ENCODE measurements at regions not wholly inside any gene's neighbourhood (a gene's known extent, or its start where the extent isn't known, plus 50 kb on each side); places are given as distances from the start of the nearest gene placed in this dataset.

- Mint-ChIP-seq H3K9me3 (peaks cover 2 to 9% (median 5%) of the 10 kb centered on the region in 5 donors), H3K36me3 (no peaks in the 10 kb centered on the region), H3K4me3 (no peak overlapping the region), H3K27me3 (no peaks in the 10 kb centered on the region), H3K4me1 (no peaks in the 10 kb centered on the region), H3K27ac (no peak overlapping the region)
- Histone ChIP-seq H3K4me3 (ENCODE audit: low read length) (no peak overlapping the region), H3K36me3 (ENCODE audit: insufficient read depth, low read length) (no peaks in the 10 kb centered on the region), H3K9me3 (ENCODE audit: low read length) (no peaks in the 10 kb centered on the region), H3K27ac (ENCODE audit: low read depth, low read length) (no peak overlapping the region), H3K27me3 (ENCODE audit: insufficient read depth, low read length, poor library complexity, severe bottlenecking) (no peaks in the 10 kb centered on the region), H3K4me1 (ENCODE audit: insufficient read depth, low read length) (no peaks in the 10 kb centered on the region)
- CTCF ChIA-PET, result no interaction called here
- DNase-seq, result no peak
- POLR2A ChIA-PET, result no interaction called here
Observed at GRCh38 chr20:22428051-22428450, 156.3 kb downstream of the FOXA2 start.

GRCh38 chr20:22426772-22427171, 157.6 kb downstream of the FOXA2 start:
- no peak overlapping the region for H3K4me3 Mint-ChIP-seq
- no peaks in the 10 kb centered on the region for H3K36me3 ChIP-seq (ENCODE audit: insufficient read depth, low read length)
- H3K4me1 ChIP-seq (ENCODE audit: insufficient read depth, low read length), result no peaks in the 10 kb centered on the region
- no peaks in the 10 kb centered on the region for H3K27me3 ChIP-seq (ENCODE audit: insufficient read depth, low read length, poor library complexity, severe bottlenecking)
- no peak overlapping the region for H3K27ac Mint-ChIP-seq
- no peaks in the 10 kb centered on the region for H3K4me1 Mint-ChIP-seq
- no peaks in the 10 kb centered on the region for H3K36me3 Mint-ChIP-seq
- CTCF ChIA-PET, result no interaction called here
- H3K9me3 ChIP-seq (ENCODE audit: low read length), result no peaks in the 10 kb centered on the region
- DNase-seq, result no peak
- H3K9me3 Mint-ChIP-seq, result peaks cover 3 to 11% (median 5%) of the 10 kb centered on the region in 5 donors
- no peak overlapping the region for H3K4me3 ChIP-seq (ENCODE audit: low read length)
- no peaks in the 10 kb centered on the region for H3K27me3 Mint-ChIP-seq
- H3K27ac ChIP-seq (ENCODE audit: low read depth, low read length), result no peak overlapping the region
- POLR2A ChIA-PET, result no interaction called here

GRCh38 chr20:22425344-22426295, 158.8 kb downstream of the FOXA2 start:
- ChIA-PET POLR2A (no interaction called here), CTCF (no interaction called here)
- Mint-ChIP-seq H3K4me1 (no peaks in the 10 kb centered on the region), H3K4me3 (no peak overlapping the region), H3K9me3 (peaks cover 5 to 11% (median 7%) of the 10 kb centered on the region in 5 donors), H3K27me3 (no peaks in the 10 kb centered on the region), H3K27ac (no peak overlapping the region), H3K36me3 (no peaks in the 10 kb centered on the region)
- Histone ChIP-seq H3K9me3 (ENCODE audit: low read length) (no peaks in the 10 kb centered on the region), H3K27ac (ENCODE audit: low read depth, low read length) (no peak overlapping the region), H3K4me1 (ENCODE audit: insufficient read depth, low read length) (no peaks in the 10 kb centered on the region), H3K36me3 (ENCODE audit: insufficient read depth, low read length) (no peaks in the 10 kb centered on the region), H3K4me3 (ENCODE audit: low read length) (no peak overlapping the region), H3K27me3 (ENCODE audit: insufficient read depth, low read length, poor library complexity, severe bottlenecking) (no peaks in the 10 kb centered on the region)
- DNase-seq, result no peak

GRCh38 chr20:22423190-22423832, 161.1 kb downstream of the FOXA2 start:
- Histone ChIP-seq H3K36me3 (ENCODE audit: insufficient read depth, low read length) (no peaks in the 10 kb centered on the region), H3K27me3 (ENCODE audit: insufficient read depth, low read length, poor library complexity, severe bottlenecking) (no peaks in the 10 kb centered on the region), H3K4me3 (ENCODE audit: low read length) (no peak overlapping the region), H3K4me1 (ENCODE audit: insufficient read depth, low read length) (no peaks in the 10 kb centered on the region), H3K27ac (ENCODE audit: low read depth, low read length) (no peak overlapping the region), H3K9me3 (ENCODE audit: low read length) (no peaks in the 10 kb centered on the region)
- Mint-ChIP-seq H3K27ac (no peak overlapping the region), H3K4me1 (no peaks in the 10 kb centered on the region), H3K4me3 (no peak overlapping the region), H3K36me3 (no peaks in the 10 kb centered on the region), H3K9me3 (peaks cover 2 to 11% (median 5%) of the 10 kb centered on the region in 5 donors), H3K27me3 (no peaks in the 10 kb centered on the region)
- ChIA-PET CTCF (no interaction called here), POLR2A (no interaction called here)
- DNase-seq, result no peak

- Histone ChIP-seq H3K36me3 (ENCODE audit: insufficient read depth, low read length) (no peaks in the 10 kb centered on the region), H3K4me1 (ENCODE audit: insufficient read depth, low read length) (no peaks in the 10 kb centered on the region), H3K27ac (ENCODE audit: low read depth, low read length) (no peak overlapping the region), H3K27me3 (ENCODE audit: insufficient read depth, low read length, poor library complexity, severe bottlenecking) (no peaks in the 10 kb centered on the region), H3K9me3 (ENCODE audit: low read length) (no peaks in the 10 kb centered on the region), H3K4me3 (ENCODE audit: low read length) (no peak overlapping the region)
- DNase-seq, result no peak
- ChIA-PET POLR2A (no interaction called here), CTCF (no interaction called here)
- Mint-ChIP-seq H3K36me3 (no peaks in the 10 kb centered on the region), H3K27ac (no peak overlapping the region), H3K4me3 (no peak overlapping the region), H3K27me3 (no peaks in the 10 kb centered on the region), H3K9me3 (peaks cover 2 to 13% (median 5%) of the 10 kb centered on the region in 5 donors), H3K4me1 (no peaks in the 10 kb centered on the region)
Observed at GRCh38 chr20:22420116-22420598, 164.2 kb downstream of the FOXA2 start.

GRCh38 chr20:22418738-22419137, 165.6 kb downstream of the FOXA2 start:
- Histone ChIP-seq H3K27ac (ENCODE audit: low read depth, low read length) (no peak overlapping the region), H3K36me3 (ENCODE audit: insufficient read depth, low read length) (no peaks in the 10 kb centered on the region), H3K9me3 (ENCODE audit: low read length) (no peaks in the 10 kb centered on the region), H3K4me3 (ENCODE audit: low read length) (no peak overlapping the region), H3K4me1 (ENCODE audit: insufficient read depth, low read length) (no peaks in the 10 kb centered on the region), H3K27me3 (ENCODE audit: insufficient read depth, low read length, poor library complexity, severe bottlenecking) (no peaks in the 10 kb centered on the region)
- Mint-ChIP-seq H3K9me3 (peaks cover 2 to 13% (median 4%) of the 10 kb centered on the region in 5 donors), H3K27ac (peak overlapping the region in 1 of 8 donors; percentile 33), H3K36me3 (no peaks in the 10 kb centered on the region), H3K27me3 (no peaks in the 10 kb centered on the region), H3K4me3 (no peak overlapping the region), H3K4me1 (no peaks in the 10 kb centered on the region)
- ChIA-PET CTCF (no interaction called here), POLR2A (no interaction called here)
- no peak for DNase-seq

GRCh38 chr20:22414305-22414742, 170.0 kb downstream of the FOXA2 start:
- no peak for DNase-seq
- ChIA-PET POLR2A (no interaction called here), CTCF (no interaction called here)
- Histone ChIP-seq H3K4me3 (ENCODE audit: low read length) (no peak overlapping the region), H3K36me3 (ENCODE audit: insufficient read depth, low read length) (no peaks in the 10 kb centered on the region), H3K27ac (ENCODE audit: low read depth, low read length) (no peak overlapping the region), H3K27me3 (ENCODE audit: insufficient read depth, low read length, poor library complexity, severe bottlenecking) (no peaks in the 10 kb centered on the region), H3K4me1 (ENCODE audit: insufficient read depth, low read length) (no peaks in the 10 kb centered on the region), H3K9me3 (ENCODE audit: low read length) (no peaks in the 10 kb centered on the region)
- peaks cover 0 to 1% of the 10 kb centered on the region in 2 donors for H3K27me3 Mint-ChIP-seq
- H3K9me3 Mint-ChIP-seq, result peaks cover 0 to 10% (median 4%) of the 10 kb centered on the region in 5 donors
- no peaks in the 10 kb centered on the region for H3K36me3 Mint-ChIP-seq
- H3K4me3 Mint-ChIP-seq, result no peak overlapping the region
- no peaks in the 10 kb centered on the region for H3K4me1 Mint-ChIP-seq
- H3K27ac Mint-ChIP-seq, result no peak overlapping the region
